ENCODE measurements at regions not wholly inside any gene's neighbourhood (a gene's known extent, or its start where the extent isn't known, plus 50 kb on each side); places are given as distances from the start of the nearest gene placed in this dataset.

DNA sequence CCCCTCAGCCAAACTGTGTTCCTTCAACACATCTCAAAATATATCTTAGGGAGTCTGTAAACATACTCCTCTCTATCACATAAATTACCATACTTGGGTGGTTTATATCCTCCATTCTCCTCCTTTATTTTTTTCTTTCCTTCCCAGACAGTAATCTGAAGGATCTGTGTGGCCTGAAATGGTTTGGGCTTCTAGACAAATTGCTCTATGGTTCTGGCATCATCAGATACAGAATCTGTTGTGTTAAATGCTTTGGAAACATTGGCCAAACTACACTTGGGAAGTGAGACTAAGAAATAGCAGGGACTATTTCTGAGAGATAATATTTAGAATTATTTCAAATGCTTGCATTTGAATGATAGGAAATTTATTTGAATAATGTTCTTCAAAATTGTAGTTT, 353.0 kb upstream of the KCND2 start:
- H3K27me3 ChIP-seq (ENCODE audit: insufficient read depth, poor library complexity, severe bottlenecking), result no peaks in the 10 kb centered on the region

DNA sequence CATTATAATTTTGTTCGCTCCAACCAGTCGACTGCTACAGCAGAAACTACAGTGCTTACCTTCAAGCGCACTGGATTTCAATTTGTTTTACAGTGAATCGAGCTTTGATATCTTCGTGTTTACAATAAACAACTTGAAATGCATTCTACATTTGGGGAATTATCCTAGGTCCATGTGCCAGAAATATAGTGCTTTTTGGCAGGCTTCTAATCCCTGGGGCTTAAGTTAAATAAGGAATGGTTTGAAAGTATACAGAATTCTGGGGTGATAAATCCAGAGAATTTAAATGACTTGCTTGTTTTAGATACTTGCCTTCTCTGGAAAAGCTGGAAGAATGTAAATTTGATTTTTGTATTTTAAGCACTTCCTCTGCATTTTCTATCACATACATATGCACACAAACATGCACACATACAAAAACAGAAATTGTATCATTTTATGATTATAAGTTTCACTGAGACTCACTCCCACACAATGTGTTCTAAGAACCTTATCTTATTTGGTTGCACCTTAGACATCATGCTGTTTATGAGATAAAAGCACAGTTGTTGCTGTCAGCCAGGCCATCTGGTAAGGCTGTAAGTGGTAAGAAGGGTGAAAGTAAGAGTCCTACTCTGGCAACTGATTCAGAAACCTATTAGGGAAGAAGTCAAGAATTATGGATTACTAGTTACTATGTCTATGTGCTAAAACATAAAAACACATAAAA, 347.2 kb upstream of the KCND2 start:
- no peaks in the 10 kb centered on the region for H3K27me3 ChIP-seq (ENCODE audit: insufficient read depth, poor library complexity, severe bottlenecking)
- no peak overlapping the region for H3K4me3 ChIP-seq (replicated peaks; ENCODE audit: insufficient read depth, low read length)
- no peak for DNase-seq (ENCODE audit: low read depth in 1 of 2, low spot score in 1 of 2)
- no peak for TF ChIP-seq SPI1 (IDR thresholded peaks at IDR 0.05; ENCODE audit: borderline replicate concordance, low read depth)
- TF ChIP-seq, protein P1, sequence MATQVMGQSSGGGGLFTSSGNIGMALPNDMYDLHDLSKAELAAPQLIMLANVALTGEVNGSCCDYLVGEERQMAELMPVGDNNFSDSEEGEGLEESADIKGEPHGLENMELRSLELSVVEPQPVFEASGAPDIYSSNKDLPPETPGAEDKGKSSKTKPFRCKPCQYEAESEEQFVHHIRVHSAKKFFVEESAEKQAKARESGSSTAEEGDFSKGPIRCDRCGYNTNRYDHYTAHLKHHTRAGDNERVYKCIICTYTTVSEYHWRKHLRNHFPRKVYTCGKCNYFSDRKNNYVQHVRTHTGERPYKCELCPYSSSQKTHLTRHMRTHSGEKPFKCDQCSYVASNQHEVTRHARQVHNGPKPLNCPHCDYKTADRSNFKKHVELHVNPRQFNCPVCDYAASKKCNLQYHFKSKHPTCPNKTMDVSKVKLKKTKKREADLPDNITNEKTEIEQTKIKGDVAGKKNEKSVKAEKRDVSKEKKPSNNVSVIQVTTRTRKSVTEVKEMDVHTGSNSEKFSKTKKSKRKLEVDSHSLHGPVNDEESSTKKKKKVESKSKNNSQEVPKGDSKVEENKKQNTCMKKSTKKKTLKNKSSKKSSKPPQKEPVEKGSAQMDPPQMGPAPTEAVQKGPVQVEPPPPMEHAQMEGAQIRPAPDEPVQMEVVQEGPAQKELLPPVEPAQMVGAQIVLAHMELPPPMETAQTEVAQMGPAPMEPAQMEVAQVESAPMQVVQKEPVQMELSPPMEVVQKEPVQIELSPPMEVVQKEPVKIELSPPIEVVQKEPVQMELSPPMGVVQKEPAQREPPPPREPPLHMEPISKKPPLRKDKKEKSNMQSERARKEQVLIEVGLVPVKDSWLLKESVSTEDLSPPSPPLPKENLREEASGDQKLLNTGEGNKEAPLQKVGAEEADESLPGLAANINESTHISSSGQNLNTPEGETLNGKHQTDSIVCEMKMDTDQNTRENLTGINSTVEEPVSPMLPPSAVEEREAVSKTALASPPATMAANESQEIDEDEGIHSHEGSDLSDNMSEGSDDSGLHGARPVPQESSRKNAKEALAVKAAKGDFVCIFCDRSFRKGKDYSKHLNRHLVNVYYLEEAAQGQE (IDR thresholded peaks at IDR 0.05; ENCODE audit: insufficient replicate concordance, low read depth), result no peak
- TF ChIP-seq, protein P2, sequence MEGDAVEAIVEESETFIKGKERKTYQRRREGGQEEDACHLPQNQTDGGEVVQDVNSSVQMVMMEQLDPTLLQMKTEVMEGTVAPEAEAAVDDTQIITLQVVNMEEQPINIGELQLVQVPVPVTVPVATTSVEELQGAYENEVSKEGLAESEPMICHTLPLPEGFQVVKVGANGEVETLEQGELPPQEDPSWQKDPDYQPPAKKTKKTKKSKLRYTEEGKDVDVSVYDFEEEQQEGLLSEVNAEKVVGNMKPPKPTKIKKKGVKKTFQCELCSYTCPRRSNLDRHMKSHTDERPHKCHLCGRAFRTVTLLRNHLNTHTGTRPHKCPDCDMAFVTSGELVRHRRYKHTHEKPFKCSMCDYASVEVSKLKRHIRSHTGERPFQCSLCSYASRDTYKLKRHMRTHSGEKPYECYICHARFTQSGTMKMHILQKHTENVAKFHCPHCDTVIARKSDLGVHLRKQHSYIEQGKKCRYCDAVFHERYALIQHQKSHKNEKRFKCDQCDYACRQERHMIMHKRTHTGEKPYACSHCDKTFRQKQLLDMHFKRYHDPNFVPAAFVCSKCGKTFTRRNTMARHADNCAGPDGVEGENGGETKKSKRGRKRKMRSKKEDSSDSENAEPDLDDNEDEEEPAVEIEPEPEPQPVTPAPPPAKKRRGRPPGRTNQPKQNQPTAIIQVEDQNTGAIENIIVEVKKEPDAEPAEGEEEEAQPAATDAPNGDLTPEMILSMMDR (IDR thresholded peaks at IDR 0.05; ENCODE audit: insufficient read depth, low read length), result no peak
- no peak for TF ChIP-seq GABPA (IDR thresholded peaks at IDR 0.05; ENCODE audit: low read depth)
- no peak for TF ChIP-seq POLR2AphosphoS5 (IDR thresholded peaks at IDR 0.05; ENCODE audit: low read depth)
- no peak overlapping the region for H3K27ac ChIP-seq (replicated peaks)

More for the DNA sequence above, 353.0 kb upstream of the KCND2 start:
- Histone ChIP-seq H3K27ac (replicated peaks) (no peak overlapping the region), H3K4me3 (replicated peaks; ENCODE audit: insufficient read depth, low read length) (no peak overlapping the region)
- DNase-seq (ENCODE audit: low read depth in 1 of 2, low spot score in 1 of 2), result no peak
- TF ChIP-seq POLR2AphosphoS5 (IDR thresholded peaks at IDR 0.05; ENCODE audit: low read depth) (no peak), SPI1 (IDR thresholded peaks at IDR 0.05; ENCODE audit: borderline replicate concordance, low read depth) (no peak), GABPA (IDR thresholded peaks at IDR 0.05; ENCODE audit: low read depth) (no peak)
- TF ChIP-seq, protein P1 (IDR thresholded peaks at IDR 0.05; ENCODE audit: insufficient replicate concordance, low read depth), result no peak
- TF ChIP-seq, protein P2 (IDR thresholded peaks at IDR 0.05; ENCODE audit: insufficient read depth, low read length), result no peak

DNA sequence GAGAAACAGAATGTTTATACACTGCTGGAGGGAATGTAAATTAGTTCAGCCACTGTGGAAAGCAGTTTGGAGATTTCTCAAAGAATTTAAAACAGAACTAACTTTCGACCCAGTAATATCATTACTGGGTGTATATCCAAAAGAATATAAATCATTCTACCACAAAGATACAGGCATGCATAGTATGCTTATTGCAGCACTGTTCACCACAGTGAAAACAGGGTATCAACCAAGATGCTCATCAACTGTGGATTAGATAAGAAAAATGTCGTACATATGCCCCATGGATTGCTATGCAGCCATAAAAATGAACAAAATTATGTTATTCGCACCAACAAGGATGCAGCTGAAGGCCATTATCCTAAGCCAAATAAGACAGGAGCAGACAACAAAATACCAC, 343.1 kb upstream of the KCND2 start:
- DNase-seq (ENCODE audit: low read depth in 1 of 2, low spot score in 1 of 2), result no peak
- H3K4me3 ChIP-seq (replicated peaks; ENCODE audit: insufficient read depth, low read length), result no peak overlapping the region

More for the DNA sequence above, 343.1 kb upstream of the KCND2 start:
- Histone ChIP-seq H3K27me3 (ENCODE audit: insufficient read depth, poor library complexity, severe bottlenecking) (no peaks in the 10 kb centered on the region), H3K27ac (replicated peaks) (no peak overlapping the region)
- TF ChIP-seq, protein P1 (IDR thresholded peaks at IDR 0.05; ENCODE audit: insufficient replicate concordance, low read depth), result no peak
- TF ChIP-seq, protein P2 (IDR thresholded peaks at IDR 0.05; ENCODE audit: insufficient read depth, low read length), result no peak
- TF ChIP-seq POLR2AphosphoS5 (IDR thresholded peaks at IDR 0.05; ENCODE audit: low read depth) (no peak), GABPA (IDR thresholded peaks at IDR 0.05; ENCODE audit: low read depth) (no peak)
